Fibroblast of lung (primary cell): ENCODE measurements at regions not wholly inside any gene's neighbourhood (a gene's known extent, or its start where the extent isn't known, plus 50 kb on each side); places are given as distances from the start of the nearest gene placed in this dataset.

ENCODE experiments used
- DNase-seq, 2 donors: peaks; one replicate each; pipeline versions ENCODE4 v3.0.0 to v3.0.0-alpha.2; 2010; ENCODE audit warnings: low read depth in 2 of 2
- H2AFZ ChIP-seq: 2 replicates; pipeline ENCODE4 v1.5.1; 2012; ENCODE audit warnings: low read length, control low read depth, inconsistent platforms
- H3K27ac ChIP-seq: 2 replicates; pipeline ENCODE4 v1.5.1; 2011; ENCODE audit warnings: low read length, control low read depth; ENCODE audit not compliant: insufficient read depth
- H3K27me3 ChIP-seq: 2 replicates; pipeline ENCODE4 v1.5.1; 2011; ENCODE audit warnings: mild to moderate bottlenecking, low read length; ENCODE audit not compliant: control insufficient read depth, insufficient read depth
- H3K36me3 ChIP-seq: 2 replicates; pipeline ENCODE4 v1.5.1; 2011; ENCODE audit warnings: low read length; ENCODE audit not compliant: control insufficient read depth, insufficient read depth
- H3K4me1 ChIP-seq: 2 replicates; pipeline ENCODE4 v1.5.1; 2011; ENCODE audit warnings: low read length; ENCODE audit not compliant: control insufficient read depth, insufficient read depth; ENCODE audit errors: extremely low read depth
- H3K4me2 ChIP-seq: 2 replicates; pipeline ENCODE4 v1.5.1; 2011; ENCODE audit warnings: low read length, control low read depth; ENCODE audit not compliant: insufficient read depth; ENCODE audit errors: extremely low read depth
- H3K4me3 ChIP-seq, 4 experiments: fragments of 200-600 bp in 1 of 4; sonication (generic) in 1 of 4; replicated peaks in 1 of 4; 2 replicates each; pipeline ENCODE4 v1.5.1; 2011 to 2016; ENCODE audit warnings: low read length in 4 of 4, low read depth in 3 of 4, mild to moderate bottlenecking in 3 of 4, control low read depth in 2 of 4, inconsistent platforms in 1 of 4, mixed read lengths in 1 of 4; ENCODE audit not compliant: insufficient read depth in 1 of 4; ENCODE audit errors: control extremely low read depth in 1 of 4
- H3K79me2 ChIP-seq: 2 replicates; pipeline ENCODE4 v1.5.1; 2012; ENCODE audit warnings: mild to moderate bottlenecking, low read length, inconsistent platforms; ENCODE audit not compliant: control insufficient read depth, insufficient read depth
- H3K9ac ChIP-seq: 2 replicates; pipeline ENCODE4 v1.5.1; 2011; ENCODE audit warnings: mild to moderate bottlenecking, low read length, control low read depth; ENCODE audit not compliant: insufficient read depth
- H3K9me3 ChIP-seq: 2 replicates; pipeline ENCODE4 v1.5.1; 2012; ENCODE audit warnings: low read depth, low read length; ENCODE audit not compliant: control insufficient read depth, insufficient read depth
- H4K20me1 ChIP-seq: 2 replicates; pipeline ENCODE4 v1.5.1; 2011; ENCODE audit warnings: low read length; ENCODE audit not compliant: control insufficient read depth, insufficient read depth; ENCODE audit errors: extremely low read depth
- EZH2 ChIP-seq: IDR thresholded peaks from 2 replicates; pipeline ENCODE4 v1.5.1; 2012; ENCODE audit warnings: low read length, control low read depth, mild to moderate bottlenecking; ENCODE audit errors: missing control alignments
- TF ChIP-seq, protein P1 (sequence below), 2 donors: IDR thresholded peaks in 1 of 2; conservative IDR thresholded peaks in 1 of 2; 1 replicate in 1 of 2; 2 replicates in 1 of 2; pipeline ENCODE4 v1.5.1; 2011 to 2012; ENCODE audit warnings: low read length in 2 of 2, control low read depth in 1 of 2, inconsistent platforms in 1 of 2, low read depth in 1 of 2, mild to moderate bottlenecking in 1 of 2

DNA sequence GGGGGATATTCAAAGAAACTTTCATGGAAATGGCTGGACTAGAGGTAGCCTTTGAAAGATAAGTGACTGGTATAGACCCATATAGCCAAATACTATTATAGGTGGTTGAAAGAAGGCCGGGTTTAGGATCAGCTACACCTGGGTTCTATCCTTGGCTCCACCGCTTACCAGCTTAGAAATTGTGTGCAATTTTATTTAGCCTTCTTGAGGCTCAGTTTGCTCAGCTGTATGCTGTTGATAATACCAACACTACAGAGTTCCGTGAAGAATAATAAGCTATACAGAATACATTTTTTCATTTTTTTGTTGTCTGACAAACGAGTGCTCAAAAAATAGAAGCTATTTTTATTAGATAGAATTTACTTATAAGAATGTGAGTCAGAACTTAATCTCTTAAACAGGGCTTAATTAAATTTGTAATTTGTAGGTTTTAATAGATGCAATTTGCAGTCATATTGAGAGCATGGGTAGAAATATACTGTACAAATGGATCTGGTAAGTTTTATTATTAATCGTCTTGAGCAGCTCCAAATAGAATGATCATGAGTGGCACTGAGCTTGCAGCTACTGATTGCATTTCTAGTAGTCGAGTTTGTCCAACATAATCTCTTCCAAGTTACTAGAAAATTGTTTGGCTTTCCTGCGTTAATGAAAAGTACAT lies 164.3 kb upstream of the PHYHIPL start:
- no peaks in the 10 kb centered on the region for H4K20me1 ChIP-seq
- no peaks in the 10 kb centered on the region for H3K4me1 ChIP-seq
- no peaks in the 10 kb centered on the region for H3K9me3 ChIP-seq
- TF ChIP-seq, protein P1, sequence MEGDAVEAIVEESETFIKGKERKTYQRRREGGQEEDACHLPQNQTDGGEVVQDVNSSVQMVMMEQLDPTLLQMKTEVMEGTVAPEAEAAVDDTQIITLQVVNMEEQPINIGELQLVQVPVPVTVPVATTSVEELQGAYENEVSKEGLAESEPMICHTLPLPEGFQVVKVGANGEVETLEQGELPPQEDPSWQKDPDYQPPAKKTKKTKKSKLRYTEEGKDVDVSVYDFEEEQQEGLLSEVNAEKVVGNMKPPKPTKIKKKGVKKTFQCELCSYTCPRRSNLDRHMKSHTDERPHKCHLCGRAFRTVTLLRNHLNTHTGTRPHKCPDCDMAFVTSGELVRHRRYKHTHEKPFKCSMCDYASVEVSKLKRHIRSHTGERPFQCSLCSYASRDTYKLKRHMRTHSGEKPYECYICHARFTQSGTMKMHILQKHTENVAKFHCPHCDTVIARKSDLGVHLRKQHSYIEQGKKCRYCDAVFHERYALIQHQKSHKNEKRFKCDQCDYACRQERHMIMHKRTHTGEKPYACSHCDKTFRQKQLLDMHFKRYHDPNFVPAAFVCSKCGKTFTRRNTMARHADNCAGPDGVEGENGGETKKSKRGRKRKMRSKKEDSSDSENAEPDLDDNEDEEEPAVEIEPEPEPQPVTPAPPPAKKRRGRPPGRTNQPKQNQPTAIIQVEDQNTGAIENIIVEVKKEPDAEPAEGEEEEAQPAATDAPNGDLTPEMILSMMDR (conservative IDR thresholded peaks at IDR 0.05 in 1 of 2, IDR thresholded peaks at IDR 0.05 in 1 of 2; ENCODE audit: low read depth in 1 of 2, low read length in 2 of 2), result no peak
- TF ChIP-seq EZH2, result no peak
- no peak overlapping the region for H3K27ac ChIP-seq
- no peak for DNase-seq
- H3K4me3 ChIP-seq, result no peak overlapping the region
- no peak overlapping the region for H3K9ac ChIP-seq
- H3K36me3 ChIP-seq, result no peaks in the 10 kb centered on the region
- no peak overlapping the region for H2AFZ ChIP-seq
- no peaks in the 10 kb centered on the region for H3K27me3 ChIP-seq
- H3K79me2 ChIP-seq, result no peaks in the 10 kb centered on the region
- no peak overlapping the region for H3K4me2 ChIP-seq

DNA sequence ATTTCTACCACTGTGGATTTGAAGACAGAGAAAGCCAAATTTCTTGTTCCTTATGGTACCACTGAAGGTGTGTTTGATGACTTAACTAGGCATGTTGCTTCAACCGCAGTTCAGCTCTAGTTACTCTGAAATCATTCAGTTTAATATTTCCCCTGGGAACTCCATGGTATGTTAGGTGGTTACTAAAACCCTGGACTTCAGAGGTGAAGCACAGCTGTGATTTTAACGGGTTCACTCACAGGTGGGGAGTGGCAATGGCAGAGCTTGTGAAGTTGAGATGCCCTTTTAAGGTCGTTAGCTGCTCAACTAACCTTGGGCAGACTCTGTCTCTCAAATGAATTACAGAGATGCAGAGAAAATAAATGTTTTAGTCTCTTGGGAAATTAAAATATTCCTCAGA lies 163.6 kb upstream of the PHYHIPL start:
- H3K4me3 ChIP-seq, result no peak overlapping the region
- H3K27me3 ChIP-seq, result no peaks in the 10 kb centered on the region
- no peaks in the 10 kb centered on the region for H3K36me3 ChIP-seq
- H3K4me1 ChIP-seq, result no peaks in the 10 kb centered on the region
- H3K4me2 ChIP-seq, result no peak overlapping the region
- no peak overlapping the region for H3K27ac ChIP-seq
- H3K9ac ChIP-seq, result no peak overlapping the region
- no peaks in the 10 kb centered on the region for H3K9me3 ChIP-seq
- no peak for DNase-seq
- no peaks in the 10 kb centered on the region for H3K79me2 ChIP-seq
- TF ChIP-seq EZH2, result no peak
- TF ChIP-seq, protein P1 (conservative IDR thresholded peaks at IDR 0.05 in 1 of 2, IDR thresholded peaks at IDR 0.05 in 1 of 2; ENCODE audit: low read depth in 1 of 2, low read length in 2 of 2), result no peak
- no peaks in the 10 kb centered on the region for H4K20me1 ChIP-seq
- H2AFZ ChIP-seq, result no peak overlapping the region

DNA sequence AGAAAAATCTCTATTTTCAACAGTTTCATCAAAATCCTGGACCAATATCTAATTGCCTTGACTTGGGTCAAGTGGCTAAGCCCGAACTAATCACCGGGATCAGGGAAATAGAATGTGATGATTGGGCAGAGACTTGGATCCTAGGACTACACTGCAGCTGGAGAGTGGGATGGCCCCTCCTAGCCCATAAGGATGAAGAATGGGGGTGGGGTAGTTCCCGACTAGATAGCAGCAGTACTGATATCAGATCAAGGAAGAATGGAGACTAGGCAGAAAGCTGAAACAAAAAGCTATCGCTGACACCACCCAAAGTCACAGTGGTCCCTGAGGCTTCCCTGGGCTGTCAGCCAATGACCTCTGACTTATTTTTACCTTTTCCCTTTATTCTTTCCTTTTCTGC lies 160.4 kb upstream of the PHYHIPL start:
- H3K27ac ChIP-seq, result no peak overlapping the region
- no peak for TF ChIP-seq EZH2
- TF ChIP-seq, protein P1 (conservative IDR thresholded peaks at IDR 0.05 in 1 of 2, IDR thresholded peaks at IDR 0.05 in 1 of 2; ENCODE audit: low read depth in 1 of 2, low read length in 2 of 2), result no peak
- no peaks in the 10 kb centered on the region for H3K79me2 ChIP-seq
- H3K4me3 ChIP-seq, result no peak overlapping the region
- H2AFZ ChIP-seq, result no peak overlapping the region
- DNase-seq, result no peak
- H3K27me3 ChIP-seq, result no peaks in the 10 kb centered on the region
- no peaks in the 10 kb centered on the region for H3K9me3 ChIP-seq
- H4K20me1 ChIP-seq, result no peaks in the 10 kb centered on the region
- H3K36me3 ChIP-seq, result no peaks in the 10 kb centered on the region
- H3K4me1 ChIP-seq, result no peaks in the 10 kb centered on the region
- no peak overlapping the region for H3K9ac ChIP-seq
- no peak overlapping the region for H3K4me2 ChIP-seq
